ENCODE measurements at regions not wholly inside any gene's neighbourhood (a gene's known extent, or its start where the extent isn't known, plus 50 kb on each side); places are given as distances from the start of the nearest gene placed in this dataset.

DNA sequence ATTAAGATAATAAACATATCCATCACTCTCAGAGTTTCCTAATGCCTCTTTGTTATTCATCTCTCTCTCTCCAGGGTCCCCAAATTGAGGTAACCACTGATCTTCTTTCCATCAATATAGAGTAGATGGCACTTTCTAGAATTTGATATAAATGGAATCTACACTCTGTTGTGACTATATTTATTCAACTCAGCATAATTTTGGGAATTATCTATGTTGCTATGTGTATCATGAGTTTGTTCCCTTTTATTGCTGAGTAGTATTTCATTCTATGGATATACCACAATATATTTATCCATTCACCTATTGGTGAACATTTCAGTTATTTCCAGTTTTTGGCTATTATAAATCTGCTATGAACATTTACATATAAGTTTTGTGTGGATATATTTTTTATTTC lies 230.7 kb downstream of the HLX start:
- DNase-seq: no peak

DNA sequence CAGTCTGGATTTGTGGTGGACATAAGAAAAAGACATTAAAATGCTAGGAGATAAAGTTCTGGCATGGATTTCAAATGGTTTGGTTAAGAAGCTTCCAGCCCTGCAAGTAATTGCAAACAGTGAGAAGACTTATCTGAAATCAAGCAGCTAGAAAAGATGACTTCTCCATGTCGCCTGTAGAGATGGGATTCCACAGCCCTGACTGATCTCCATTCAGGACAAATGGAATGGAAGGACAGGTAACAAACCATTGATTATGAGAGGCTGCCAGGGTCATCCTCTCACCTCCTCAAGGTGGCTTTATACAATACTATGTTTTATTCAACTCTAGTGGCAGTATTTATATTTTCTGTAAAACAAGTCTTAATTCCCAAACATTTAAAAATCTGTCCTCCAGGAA lies 237.9 kb downstream of the HLX start:
- DNase-seq: no peak

DNA sequence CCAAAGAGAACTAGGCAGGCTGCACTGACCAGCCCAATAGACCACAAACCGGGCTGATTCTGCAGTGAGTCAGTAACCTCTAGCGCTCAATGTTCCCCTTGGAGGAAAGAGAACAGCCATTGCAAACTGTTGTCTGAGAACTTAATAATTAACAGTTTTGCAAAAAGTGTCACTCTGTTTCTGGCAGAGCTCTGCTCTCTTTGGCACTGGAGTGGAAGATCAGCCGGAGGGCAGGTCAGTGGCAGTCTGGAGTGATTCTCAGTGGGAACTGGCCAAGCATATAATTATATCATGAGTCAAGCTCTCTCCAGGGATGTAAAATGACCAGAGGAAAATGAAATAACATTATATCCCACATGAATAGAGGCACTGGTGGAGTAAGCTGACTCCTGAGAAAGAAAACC lies 238.3 kb downstream of the HLX start:
- no peak for DNase-seq

DNA sequence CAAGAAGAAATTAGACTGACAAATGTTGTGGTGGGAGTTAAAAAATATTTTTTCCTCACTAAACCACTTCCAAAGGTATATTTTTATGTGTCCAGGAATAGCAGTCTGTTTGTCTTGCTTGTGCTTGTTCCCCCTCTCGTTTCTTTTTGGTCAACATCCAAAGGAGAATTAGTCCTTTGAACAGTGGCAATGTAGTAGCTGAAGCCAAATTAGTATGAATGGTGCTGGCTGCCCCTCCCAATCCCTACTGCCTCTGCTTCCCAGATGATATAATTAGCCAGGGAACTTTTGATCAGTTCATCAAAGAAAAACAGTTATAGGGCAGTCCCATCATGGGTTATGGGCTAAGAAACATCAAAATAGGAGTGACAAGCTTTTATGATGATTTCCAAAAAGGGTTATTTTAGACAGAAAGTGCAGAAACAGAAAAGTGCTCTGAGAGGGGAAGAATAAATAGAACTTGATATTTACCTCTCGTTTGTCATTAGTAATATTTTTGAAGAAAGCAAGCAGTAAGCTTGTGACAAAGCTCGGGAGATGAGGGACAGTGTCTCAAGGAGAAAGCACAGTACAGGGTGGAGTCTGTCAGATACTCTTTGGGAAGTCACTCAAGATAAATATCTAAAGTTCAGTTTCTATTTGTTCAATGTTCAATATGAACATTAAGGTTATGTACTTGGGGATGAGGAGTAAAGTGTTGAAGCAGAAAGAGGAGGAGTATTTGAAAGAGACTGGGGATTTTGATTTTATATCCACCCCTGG lies 239.1 kb downstream of the HLX start:
- DNase-seq: no peak

DNA sequence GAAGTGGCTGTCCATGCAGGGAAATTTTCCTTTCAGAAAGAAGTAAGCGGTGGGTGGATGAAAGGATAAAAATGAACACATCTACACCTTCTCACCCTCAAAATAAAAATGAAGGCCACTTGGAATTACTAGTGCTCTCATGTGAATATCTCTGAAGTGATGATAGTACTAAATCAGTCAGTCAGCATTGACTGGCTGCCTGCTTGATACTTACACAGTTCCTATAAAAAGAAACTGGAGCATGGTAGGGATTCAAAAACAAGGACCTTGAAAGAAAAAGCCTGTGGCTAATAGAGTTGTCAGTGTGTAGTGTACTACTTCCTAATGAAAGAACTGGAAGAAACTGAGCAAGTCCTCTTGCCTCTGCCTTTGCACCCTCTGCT lies 239.7 kb downstream of the HLX start:
- DNase-seq: no peak

DNA sequence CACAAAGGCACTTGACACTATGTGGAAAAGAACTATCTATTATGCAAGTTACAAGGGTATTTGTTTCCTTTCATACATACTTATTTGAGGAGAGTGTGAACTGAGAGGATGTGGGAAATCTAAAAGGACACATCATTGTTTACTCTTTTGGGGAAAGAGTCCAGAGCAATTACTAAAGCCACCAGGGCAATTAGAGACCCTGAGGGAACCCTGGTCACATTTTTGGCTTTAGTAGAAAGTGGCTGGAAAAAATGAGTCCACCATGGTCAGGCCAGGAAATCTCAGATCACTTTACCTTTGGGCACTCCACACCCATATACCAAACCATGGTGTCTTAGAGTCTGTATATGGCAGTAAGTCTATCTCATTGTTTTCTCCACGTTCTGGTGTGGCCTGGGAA lies 243.3 kb downstream of the HLX start:
- DNase-seq: no peak

DNA sequence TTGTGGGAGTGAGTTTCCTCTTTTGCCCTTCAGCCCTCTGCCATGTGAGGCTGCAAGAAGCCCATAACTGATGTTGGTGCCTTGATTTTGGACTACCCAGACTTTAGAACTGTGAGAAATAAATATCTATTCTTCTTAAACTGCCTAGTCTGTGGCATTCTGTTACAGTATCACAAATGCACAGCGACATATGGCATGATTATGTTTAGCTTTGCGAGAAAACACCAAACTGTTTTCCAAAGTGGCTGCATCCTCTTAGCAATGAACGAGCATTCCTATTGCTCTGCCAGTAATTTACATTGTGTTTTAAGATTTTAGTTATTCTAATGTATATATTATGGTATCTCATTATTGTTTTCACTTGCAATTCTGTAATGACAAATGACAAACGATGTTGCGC lies 246.7 kb downstream of the HLX start:
- DNase-seq: no peak

DNA sequence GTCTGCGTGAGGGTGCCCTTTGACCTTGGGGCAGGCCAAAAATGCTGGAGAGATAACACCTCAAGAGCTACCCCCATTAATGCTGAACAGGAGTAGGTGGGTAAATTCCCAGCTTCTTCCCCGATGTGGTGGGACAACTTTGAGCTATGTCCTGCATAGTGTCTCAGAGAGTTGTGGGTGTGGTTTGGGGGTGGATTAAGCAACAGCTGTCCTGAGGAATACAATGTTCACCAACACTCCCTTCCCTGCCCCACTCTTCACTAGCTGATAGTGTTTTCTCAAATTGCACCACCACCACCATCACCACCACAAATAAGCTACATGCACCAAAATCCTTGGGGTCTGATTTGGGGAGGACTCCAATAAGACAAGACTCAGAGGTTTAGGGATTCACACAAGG lies 258.4 kb downstream of the HLX start:
- DNase-seq: no peak

DNA sequence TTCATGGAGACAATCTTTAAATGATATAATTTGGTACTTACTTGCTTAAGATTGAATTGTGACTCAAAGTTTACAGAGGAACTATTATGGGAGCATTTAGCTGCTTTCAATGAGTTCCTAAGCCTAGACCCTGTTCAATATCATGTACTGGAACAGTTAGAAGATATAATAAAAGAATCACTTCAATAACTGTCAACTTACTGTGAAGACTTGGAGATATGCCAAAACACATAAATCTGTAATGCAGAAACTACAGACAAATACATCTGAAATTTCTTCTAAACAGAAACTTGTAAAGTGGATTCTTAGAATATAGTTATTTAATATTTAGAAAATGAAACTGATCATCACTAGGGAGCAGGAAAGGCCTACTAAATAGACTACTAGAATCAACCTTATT lies 259.3 kb downstream of the HLX start:
- no peak for DNase-seq

DNA sequence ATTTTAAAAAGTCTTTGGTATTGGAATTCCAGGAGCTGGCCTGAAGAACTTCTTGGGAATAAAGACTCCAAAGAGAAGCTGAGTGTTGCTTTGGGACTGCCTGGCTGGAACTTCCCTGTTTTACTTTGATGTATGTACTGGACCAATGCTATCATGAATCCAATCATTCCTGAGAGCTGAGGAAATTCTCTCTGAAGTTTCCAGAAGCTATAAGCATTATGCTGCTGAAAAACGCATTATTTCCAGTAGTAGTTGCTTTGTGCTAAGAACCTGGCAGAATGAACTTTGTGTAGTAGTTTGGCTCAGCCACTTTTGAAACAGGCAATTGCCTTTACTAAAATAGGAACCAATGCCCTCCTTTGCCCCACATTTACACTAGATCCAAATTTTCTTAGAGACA lies 260.7 kb downstream of the HLX start:
- no peak for DNase-seq

DNA sequence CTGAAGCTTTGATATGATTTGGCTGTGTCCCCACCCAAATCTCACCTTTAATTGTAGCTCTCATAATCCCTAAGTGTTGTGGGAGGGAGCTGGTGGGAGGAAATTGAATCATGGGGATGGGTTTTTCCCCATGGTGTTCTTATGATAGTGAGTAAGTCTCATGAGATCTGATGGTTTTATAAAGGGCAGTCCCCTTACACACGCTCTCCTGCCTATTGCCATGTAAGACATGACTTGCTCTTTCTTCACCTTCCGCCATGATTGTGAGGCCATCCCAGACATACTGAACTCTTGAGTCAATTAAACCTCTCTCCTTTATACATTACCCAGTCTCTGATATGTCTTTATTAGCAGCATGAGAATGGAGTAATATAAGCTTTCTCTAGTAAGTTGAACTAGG lies 261.9 kb downstream of the HLX start:
- no peak for DNase-seq

DNA sequence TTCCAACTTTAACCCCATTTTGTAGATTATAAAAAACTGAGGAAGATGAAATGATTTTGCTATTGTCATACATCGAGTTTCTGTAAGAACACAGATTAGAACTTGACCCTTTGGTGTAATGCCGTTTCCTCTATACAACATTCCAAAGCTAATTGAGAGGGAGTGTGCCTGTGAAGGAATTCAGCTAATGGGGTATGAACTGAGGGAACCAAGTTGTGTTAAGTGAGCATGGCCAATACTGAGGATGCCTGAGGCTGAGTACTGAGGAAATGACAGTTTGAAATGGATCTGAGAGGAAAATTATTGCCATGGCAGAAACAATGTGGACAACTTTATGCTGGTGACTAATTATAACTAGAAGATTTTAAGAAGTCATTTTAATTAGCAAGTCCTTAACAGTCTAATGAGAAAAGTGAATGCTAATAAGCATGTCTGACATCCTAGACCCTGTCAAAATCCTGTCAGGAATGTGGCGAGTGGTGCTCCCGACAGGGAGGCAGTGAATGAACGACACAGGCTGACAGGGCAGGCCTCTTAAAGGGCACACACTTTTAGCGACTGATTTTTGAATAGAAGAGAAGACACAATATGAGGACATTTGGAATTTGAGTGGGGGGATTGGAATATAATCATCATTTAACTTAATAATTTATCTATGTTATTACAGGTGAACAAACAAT lies 262.5 kb downstream of the HLX start:
- DNase-seq: no peak

DNA sequence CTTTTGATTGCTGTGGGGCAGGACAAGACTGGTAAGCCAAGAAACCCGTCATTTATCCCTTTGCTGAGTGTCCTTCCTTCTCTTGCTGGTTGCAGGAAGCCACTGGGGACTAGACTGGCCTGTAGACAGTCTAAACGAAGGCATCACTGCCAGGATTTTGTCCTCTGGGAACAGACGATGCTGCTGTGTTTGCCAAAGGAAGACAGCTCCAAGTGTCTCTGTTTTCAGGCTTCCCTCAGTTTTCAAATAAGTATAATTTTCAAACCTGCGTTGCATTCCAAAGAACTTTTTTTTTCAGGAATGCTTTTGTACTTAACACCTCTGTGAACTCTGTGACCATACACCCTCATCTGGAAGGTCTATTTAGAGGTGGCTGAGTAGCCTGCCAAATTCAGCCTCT lies 269.4 kb downstream of the HLX start:
- DNase-seq: no peak

DNA sequence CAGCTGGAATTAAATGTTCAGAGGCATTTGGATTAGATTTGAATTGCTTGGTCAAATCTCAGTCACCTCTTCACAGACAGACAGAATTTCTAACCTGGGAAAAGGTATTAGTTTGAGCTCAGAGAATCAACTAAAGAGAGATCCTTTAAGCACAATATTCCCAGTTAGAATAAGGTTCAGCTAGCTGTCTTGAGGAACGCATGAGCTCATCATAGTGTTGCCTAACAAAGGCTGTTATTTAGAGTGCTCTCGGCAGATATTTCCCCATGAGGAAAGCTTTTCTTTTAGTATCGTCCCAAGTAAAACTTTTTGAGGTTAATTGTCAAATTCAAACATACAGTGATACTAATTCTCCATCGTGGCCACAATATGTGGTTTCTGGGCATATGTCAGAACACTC lies 269.9 kb downstream of the HLX start:
- DNase-seq: no peak

DNA sequence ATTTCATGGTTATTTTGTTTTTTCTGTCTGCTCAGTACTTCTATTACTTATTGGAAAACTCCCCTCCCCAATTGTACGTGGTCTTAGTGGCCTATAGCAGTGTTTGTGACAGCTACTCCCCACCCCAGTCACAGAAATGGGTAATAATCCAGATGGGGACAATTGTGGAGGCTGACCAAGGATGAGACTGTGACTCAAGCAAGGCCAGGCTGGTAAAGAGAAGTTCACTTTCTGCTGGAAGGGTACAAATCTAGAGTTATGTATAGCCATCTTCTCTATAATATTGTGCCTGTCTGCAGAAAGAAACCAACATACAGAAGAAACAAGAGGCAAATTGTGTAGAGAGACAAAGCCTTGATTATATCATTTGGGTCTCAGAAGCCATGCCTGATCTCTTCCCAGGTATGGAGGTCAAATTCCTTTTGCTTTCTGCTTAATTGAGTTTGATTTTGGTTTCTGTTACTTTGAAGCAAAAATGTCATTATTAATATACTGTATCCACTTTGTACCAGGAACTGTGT lies 270.4 kb downstream of the HLX start:
- DNase-seq: no peak

DNA sequence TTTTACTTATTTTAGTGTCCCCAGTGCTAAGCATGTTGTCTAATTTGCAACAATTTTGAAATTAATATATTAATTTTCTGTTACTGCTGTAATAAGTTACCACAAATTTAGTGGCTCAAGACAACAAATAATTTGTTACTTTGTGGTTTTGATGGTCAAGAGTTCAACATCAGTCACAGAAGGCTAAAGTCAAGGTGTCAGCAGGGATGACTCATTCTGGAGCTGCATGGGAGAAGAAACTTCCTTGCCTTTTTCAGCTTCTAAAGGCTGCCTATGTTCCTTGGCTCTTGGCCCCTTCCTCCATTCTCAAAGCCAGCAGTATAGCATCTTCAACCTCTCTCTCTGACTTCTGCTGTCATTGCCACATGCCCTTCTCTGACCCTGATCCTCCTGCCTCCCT lies 271.8 kb downstream of the HLX start:
- DNase-seq: no peak

DNA sequence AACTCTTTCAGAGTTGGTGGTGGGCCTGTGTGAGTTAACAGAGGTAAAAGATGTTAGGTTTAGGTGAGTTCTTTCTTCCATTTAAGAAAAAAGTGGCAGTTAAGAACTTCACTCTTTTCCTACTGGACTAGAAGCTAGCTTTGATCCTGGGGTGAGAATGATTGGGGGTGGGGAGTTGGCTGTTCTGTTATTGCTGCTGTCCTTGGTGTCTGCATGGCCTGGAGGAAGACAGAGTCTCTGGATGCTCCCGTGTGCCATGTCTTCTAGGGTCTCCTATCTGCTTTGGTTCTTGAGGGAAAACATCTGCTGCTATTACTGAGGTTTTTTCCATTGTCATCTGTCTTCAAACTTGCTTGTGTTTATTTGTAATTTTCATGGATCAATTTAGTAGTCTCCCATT lies 275.7 kb downstream of the HLX start:
- DNase-seq: no peak

DNA sequence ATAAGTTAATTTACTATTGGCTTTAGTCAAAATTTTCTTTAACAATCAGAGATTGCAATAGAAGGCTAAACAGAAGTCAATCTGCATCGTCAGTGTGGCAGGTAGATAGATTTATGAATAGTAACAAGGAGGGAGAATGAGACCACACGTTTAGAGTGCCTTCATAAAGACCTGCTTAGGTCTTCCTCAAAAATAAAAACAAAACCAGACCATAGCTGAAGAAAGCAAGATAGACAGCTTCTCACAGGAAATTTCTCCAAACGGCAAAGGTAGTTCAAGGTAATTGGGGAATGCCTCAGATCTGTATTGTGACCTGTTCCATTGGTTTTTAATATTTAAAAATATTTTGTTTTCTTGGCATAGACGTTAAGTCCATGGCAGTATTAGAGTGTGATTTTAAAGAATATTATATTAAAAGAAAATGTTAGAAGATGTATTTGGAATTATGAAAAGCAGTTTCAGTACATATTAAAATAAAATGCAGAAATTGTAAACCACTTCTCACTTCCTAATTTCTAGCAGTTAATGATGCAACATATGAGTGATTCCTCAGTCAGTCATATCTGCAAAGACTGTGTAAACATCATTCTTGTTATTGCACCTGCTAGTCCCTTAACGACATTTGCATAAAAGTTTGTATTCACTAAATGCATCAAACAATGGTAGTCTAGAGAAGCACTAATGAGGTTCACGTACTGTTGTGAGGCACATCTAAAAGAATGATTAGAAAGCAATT lies 278.0 kb downstream of the HLX start:
- no peak for DNase-seq

DNA sequence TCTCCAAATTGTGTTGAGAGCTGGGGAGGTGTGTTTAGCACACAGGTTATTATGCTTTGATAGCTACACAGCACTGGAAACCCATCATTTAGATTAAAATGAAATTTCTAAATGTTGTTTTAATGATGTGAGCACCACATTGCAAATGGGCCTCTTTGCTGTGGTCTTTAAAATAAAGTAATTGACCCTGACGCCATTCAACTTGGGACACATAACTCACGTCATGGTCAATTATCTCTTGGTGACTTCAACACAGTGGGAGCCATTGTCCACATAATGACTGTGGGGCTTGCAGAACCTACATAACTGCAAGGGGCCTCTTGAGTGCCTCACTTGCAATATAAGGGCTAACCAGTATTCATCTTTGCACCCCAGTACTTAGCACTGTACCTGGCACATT lies 280.4 kb downstream of the HLX start:
- DNase-seq: no peak

DNA sequence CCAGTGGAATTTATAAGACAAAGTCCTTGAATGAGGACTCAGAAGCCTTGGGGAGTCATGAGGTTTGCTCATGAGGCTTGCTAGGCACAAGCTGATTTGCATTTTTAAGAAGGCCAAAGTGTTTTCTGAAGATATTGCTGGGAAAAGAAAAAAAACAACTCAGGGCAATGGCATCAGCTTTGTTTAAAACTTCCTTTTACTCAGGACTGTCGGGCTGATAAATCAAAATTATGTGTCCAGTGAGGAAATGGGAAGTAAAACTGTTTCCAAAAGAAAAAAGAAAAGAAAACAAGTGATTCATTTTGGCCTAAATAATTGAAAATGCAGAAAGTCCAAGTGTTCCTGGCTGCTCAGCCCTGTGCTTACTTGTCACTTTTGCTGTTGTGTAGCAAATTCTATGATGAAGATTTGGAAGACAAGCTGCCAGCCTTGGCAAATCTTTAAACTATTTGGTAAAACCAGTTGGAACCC lies 282.4 kb downstream of the HLX start:
- no peak for DNase-seq

DNA sequence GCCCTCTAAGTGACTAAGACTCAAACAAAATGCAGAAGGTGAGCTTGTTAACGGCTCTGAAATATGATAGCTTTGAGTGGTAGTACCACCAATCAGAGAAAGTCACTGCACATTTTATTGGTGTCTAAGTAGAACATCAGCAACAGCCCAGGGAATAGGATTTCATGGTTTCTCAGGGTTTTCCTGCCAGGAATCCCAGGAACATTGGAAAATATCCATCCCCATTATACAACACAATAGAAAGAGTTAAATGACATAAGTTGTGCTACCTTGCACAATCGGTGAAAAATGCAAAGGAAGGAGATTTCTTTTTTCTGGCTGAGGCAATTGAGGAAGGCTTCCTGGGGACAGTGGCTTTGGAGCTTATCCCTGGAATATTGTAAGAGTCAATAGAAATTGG lies 283.1 kb downstream of the HLX start:
- DNase-seq: no peak

DNA sequence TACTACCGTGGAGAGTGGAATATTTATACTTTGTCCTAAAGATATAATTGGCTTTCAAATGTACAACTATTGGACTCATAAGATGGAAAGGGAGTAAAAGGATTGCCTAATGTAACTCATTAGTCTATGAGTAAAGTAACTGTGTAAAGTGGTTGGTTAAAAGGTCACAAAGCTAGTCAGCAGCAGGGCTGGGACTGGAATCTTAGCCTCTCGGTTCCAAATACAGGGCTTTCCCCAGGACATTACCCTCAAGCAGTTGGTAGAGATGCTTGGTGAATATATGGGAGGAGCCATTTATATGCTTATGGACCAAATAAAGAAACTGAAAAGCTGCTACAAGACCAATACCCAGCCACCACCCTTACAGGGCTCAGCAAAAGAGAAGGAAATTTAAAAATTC lies 283.7 kb downstream of the HLX start:
- DNase-seq: no peak

DNA sequence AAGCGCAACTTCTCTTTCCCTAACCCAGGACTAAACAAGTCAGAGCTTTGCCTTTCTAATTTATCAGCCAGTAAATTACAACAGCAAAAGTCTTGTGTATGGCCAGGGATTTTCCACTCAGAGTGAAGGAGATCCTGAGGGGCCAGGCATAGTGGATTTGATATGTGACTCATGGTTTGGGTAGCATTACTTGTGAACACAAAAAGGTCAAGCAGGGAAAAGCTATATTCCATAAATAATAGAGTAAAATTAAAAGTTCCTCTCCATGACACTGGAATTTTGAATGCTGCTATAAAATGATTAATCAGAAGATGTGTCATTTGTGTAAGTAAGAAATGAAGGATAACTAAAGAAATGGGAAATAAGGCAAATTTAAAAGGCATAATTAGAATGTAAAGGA lies 284.8 kb downstream of the HLX start:
- DNase-seq: no peak
